D721Med (cell line): ENCODE measurements at regions not wholly inside any gene's neighbourhood (a gene's known extent, or its start where the extent isn't known, plus 50 kb on each side); places are given as distances from the start of the nearest gene placed in this dataset.

Experiments
- DNase-seq: peaks from one replicate; pipeline ENCODE4 v3.0.0; 2011; ENCODE audit warnings: low spot score; ENCODE audit not compliant: insufficient read length
- FAIRE-seq: peaks from 2 replicates; lab custom pipeline; 2011; peaks lifted over from hg19 to GRCh38; lab: Jason Lieb, UNC
- TF ChIP-seq, protein P1 (sequence below): IDR thresholded peaks from 2 replicates; pipeline ENCODE4 v1.5.1; 2012; ENCODE audit warnings: mild to moderate bottlenecking, control low read depth; ENCODE audit not compliant: insufficient read depth; ENCODE audit errors: missing control alignments

DNA sequence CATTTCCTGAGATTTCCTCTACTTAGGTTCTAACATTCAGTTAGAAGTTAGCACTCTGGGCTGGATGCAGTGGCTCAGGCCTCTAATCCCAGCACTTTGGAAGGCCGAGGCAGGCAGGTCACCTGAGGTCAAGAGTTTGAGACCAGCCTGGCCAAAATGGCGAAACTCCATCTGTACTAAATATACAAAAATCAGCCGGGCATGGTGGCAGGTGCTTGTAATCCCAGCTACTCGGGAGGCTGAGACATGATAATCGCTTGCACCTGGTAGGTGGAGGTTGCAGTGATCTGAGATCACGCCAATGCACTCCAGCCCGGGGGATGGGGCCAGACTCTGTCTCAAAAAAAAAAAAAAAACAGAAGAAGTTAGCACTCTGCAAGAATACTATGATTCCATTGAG lies 1430.9 kb downstream of the CDH11 start:
- DNase-seq (no peak), FAIRE-seq (no peak)
- TF ChIP-seq, protein P1, sequence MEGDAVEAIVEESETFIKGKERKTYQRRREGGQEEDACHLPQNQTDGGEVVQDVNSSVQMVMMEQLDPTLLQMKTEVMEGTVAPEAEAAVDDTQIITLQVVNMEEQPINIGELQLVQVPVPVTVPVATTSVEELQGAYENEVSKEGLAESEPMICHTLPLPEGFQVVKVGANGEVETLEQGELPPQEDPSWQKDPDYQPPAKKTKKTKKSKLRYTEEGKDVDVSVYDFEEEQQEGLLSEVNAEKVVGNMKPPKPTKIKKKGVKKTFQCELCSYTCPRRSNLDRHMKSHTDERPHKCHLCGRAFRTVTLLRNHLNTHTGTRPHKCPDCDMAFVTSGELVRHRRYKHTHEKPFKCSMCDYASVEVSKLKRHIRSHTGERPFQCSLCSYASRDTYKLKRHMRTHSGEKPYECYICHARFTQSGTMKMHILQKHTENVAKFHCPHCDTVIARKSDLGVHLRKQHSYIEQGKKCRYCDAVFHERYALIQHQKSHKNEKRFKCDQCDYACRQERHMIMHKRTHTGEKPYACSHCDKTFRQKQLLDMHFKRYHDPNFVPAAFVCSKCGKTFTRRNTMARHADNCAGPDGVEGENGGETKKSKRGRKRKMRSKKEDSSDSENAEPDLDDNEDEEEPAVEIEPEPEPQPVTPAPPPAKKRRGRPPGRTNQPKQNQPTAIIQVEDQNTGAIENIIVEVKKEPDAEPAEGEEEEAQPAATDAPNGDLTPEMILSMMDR: no peak

DNA sequence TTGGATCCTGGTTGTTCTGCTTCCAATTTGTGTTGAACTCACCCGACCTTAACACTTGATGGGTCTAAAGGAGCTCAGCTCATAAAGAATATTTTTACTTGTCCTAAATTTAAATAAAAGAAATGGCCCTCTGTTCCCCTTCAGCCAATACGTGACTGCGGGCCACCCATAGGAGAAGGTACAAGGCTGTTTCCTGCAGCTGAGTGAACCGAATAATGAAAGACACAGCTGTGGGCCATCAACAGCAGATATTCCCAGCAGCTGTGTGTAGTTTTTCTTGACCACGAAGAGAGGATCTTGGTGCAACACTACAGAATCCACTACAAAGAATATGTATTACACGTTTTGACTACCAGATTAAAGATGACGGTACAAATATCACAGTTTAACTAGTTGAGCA lies 1431.6 kb downstream of the CDH11 start:
- TF ChIP-seq, protein P1: no peak
- no peak for DNase-seq
- FAIRE-seq: no peak

DNA sequence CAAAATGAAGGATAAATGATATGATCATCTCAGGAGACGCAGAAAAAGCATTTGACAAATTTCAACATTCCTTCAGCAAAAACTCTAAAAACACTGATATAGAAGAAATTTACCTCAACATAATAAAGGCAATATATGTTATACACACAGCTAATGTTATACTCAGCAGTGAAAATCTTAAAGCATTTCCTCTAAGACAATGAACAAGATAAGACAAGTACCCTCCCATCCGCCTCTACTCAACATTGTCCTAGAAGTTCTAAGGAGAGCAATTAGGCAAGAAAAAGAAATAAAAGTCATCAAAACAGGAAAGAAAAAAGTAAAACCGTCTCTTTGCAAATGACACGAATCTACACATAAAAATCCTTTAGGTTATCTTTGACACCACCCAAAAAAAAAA lies 1432.8 kb downstream of the CDH11 start:
- TF ChIP-seq, protein P1: no peak
- FAIRE-seq (no peak), DNase-seq (no peak)

DNA sequence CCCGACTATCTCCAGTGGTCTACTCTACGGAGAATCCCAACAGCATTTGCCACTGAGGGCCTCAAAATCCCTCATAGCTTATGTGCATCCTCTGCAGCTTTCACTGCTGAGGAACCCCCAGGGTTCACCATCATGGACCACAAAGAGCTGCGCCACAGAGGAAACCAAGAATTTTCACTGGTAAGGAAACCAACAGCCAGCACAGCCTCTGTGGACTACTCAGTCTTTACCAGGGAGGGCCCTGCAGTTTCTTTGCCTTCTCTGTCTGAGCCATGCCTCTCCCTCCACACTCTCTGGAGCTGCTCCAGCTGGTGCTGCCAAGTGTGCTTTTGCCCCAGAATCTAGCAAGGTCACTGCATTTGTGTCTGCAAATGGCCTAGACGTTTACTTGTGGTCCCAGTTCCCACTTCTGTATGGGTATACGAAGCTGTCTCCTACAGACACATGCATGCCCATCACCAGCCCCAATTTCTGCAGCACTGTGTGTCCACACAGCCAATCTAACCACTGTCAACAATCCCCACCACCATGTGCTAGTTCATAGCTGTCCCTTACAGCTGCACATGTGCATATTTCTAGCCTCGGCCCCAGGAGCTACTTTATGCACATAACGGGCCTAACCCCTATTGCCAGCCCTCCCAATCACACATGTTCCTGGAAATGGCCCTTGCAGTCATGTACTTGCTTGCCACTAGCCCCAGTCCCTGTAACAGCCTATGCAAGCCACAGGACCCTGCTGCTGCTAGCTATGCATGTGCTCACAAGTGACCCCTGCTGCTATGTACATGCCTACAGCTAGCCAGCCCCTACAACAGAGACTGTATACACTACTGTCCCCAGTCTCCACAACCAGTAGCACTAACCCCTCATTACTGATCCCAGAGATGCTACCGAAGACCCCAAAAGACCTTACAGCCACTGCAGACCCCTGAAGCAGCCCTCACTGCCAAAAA lies 1437.4 kb downstream of the CDH11 start:
- no peak for DNase-seq
- TF ChIP-seq, protein P1: no peak
- no peak for FAIRE-seq

DNA sequence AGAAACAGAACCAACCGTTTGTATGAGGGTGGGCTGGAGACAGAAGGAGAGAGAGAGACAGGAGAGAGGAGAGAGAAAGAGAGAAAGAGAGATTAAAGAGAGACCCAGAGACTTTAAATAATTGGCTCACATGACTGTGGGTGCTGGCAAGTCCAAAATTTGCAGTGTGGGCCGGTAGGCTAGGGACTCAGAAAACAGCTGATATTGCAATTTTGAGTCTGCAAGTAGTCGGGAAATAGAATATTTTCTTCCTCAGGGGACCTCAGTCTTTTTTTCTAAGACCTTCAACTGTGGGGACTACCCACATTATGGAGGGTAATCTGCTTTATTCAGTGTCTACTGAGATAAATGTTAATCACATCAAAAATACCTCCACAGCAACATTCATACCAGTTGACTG lies 1439.0 kb downstream of the CDH11 start:
- FAIRE-seq: no peak
- DNase-seq: no peak
- TF ChIP-seq, protein P1: no peak

DNA sequence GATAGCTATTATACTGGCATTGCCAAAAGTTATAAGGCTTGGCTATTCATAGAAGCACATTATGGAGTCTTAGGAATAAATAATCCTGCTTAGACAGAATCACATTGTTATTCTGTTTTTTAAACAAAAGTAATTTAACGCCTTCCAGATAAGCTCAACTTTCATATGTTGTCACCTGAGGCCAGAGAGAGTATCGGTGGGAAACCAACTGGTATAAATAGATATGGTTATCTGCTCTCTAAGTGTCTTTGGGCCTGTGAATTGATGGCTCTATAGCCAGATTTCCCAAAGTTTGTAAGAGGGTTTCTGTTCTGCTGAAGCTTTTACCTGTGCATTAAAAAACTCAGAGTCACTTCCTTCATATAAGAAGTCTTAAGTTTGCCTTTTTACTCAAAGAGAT lies 1449.4 kb downstream of the CDH11 start:
- FAIRE-seq (no peak), DNase-seq (no peak)
- TF ChIP-seq, protein P1: no peak

DNA sequence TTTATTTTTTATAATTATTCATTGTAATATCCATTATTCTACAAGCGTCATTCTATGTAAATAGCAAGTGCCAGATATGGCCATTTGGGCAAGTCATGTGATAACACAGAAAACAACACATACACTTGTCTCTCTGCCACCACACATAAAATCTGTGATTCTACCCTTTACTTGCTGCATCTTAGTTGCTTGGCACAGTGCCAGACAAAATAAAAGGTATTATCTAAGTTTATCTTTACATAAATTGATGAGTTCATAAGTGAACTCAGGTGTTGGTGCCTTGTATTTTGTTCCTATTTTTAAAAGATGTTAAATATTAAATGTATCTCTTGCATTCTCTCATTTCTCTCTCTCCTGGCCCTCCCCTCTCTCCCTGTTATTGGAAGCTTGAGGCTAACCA lies 1458.7 kb downstream of the CDH11 start:
- DNase-seq (no peak), FAIRE-seq (no peak)
- TF ChIP-seq, protein P1: no peak
